ENCODE measurements at regions not wholly inside any gene's neighbourhood (a gene's known extent, or its start where the extent isn't known, plus 50 kb on each side); places are given as distances from the start of the nearest gene placed in this dataset.

GRCh38 chr18:54712758-54713157 lies 115.5 kb upstream of the RAB27B start:
- H3K27me3 ChIP-seq = no peaks in the 10 kb centered on the region
- no peak overlapping the region for H3K27ac ChIP-seq
- no peak overlapping the region for H3K4me3 ChIP-seq
- H3K4me1 ChIP-seq = no peaks in the 10 kb centered on the region
- 84% methylated on average over 8 of the region's 8 CpGs for WGBS (ENCODE audit: insufficient coverage, low coverage, low lambda C conversion rate, missing lambda C conversion rate)
- H3K36me3 ChIP-seq = no peaks in the 10 kb centered on the region
- no peaks in the 10 kb centered on the region for H3K9me3 ChIP-seq
- intact Hi-C loops (cut with DNase I) = no loop called here
- no peak for DNase-seq
- ATAC-seq = no peak
- no peak for TF ChIP-seq POLR2A (IDR thresholded peaks at IDR 0.05)
- TF ChIP-seq, protein P1, sequence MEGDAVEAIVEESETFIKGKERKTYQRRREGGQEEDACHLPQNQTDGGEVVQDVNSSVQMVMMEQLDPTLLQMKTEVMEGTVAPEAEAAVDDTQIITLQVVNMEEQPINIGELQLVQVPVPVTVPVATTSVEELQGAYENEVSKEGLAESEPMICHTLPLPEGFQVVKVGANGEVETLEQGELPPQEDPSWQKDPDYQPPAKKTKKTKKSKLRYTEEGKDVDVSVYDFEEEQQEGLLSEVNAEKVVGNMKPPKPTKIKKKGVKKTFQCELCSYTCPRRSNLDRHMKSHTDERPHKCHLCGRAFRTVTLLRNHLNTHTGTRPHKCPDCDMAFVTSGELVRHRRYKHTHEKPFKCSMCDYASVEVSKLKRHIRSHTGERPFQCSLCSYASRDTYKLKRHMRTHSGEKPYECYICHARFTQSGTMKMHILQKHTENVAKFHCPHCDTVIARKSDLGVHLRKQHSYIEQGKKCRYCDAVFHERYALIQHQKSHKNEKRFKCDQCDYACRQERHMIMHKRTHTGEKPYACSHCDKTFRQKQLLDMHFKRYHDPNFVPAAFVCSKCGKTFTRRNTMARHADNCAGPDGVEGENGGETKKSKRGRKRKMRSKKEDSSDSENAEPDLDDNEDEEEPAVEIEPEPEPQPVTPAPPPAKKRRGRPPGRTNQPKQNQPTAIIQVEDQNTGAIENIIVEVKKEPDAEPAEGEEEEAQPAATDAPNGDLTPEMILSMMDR (IDR thresholded peaks at IDR 0.05) = no peak

- no peak for ATAC-seq
- no peak for DNase-seq
- H3K27me3 ChIP-seq = no peaks in the 10 kb centered on the region
Observed at GRCh38 chr18:54713386-54713785, 114.9 kb upstream of the RAB27B start.

DNA sequence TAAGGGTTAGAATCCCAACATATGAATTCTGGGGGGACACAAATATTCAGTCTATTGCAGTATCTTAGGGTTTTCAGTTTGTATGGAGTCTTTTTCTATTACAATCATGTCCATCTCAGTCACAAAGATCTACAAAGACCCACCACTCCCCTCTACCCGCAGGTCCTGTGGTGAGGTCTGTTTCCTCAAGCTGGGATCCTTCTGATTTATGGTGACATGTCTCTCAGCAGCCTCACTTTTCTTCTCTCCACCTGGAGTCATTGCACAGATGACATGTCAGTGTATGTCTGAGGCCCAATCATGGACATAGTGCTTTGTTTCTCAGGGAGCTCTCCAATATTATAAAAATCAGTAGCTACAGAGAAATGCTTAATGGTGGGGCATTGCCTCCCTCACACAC lies 113.4 kb upstream of the RAB27B start:
- Histone ChIP-seq H3K27me3 (no peaks in the 10 kb centered on the region), H3K9me3 (no peaks in the 10 kb centered on the region), H3K36me3 (no peaks in the 10 kb centered on the region), H3K4me3 (no peak overlapping the region), H3K4me1 (no peaks in the 10 kb centered on the region), H3K27ac (no peak overlapping the region)
- DNase-seq (no peak), ATAC-seq (no peak)
- intact Hi-C loops (cut with DNase I) = no loop called here
- TF ChIP-seq, protein P1 (IDR thresholded peaks at IDR 0.05) = no peak
- no peak for TF ChIP-seq POLR2A (IDR thresholded peaks at IDR 0.05)
- WGBS (ENCODE audit: insufficient coverage, low coverage, low lambda C conversion rate, missing lambda C conversion rate) = 50% methylated on average over 1 of the region's 1 CpG

More at GRCh38 chr18:54713386-54713785, 114.9 kb upstream of the RAB27B start:
- Histone ChIP-seq H3K4me3 (no peak overlapping the region), H3K27ac (no peak overlapping the region), H3K9me3 (no peaks in the 10 kb centered on the region), H3K36me3 (no peaks in the 10 kb centered on the region), H3K4me1 (no peaks in the 10 kb centered on the region)
- intact Hi-C loops (cut with DNase I) = no loop called here
- no peak for TF ChIP-seq POLR2A (IDR thresholded peaks at IDR 0.05)
- TF ChIP-seq, protein P1 (IDR thresholded peaks at IDR 0.05) = no peak
- 68% methylated on average over 4 of the region's 4 CpGs for WGBS (ENCODE audit: insufficient coverage, low coverage, low lambda C conversion rate, missing lambda C conversion rate)

DNA sequence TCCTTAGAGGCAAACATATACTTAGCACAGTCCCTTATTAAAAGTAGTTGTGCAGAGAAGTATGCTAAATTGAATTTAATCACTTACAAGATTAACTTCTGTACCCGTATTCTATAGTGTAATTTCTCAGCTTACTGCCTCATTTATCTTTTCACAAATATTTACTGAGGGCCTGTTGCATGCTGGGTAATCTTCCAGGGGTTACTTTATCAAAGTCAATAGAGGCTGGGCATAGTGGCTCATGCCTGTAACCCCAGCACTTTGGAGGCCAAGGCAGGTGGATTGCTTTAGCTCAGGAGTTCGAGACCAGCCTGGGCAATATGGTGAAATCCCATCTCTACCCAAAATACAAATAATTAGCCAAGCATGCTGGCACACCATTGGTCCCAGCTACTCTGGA lies 111.7 kb upstream of the RAB27B start:
- Histone ChIP-seq H3K4me1 (no peaks in the 10 kb centered on the region), H3K36me3 (no peaks in the 10 kb centered on the region), H3K27ac (no peak overlapping the region), H3K9me3 (no peaks in the 10 kb centered on the region), H3K4me3 (no peak overlapping the region), H3K27me3 (no peaks in the 10 kb centered on the region)
- no peak for DNase-seq
- intact Hi-C loops (cut with DNase I) = no loop called here
- 70% methylated on average over 2 of the region's 2 CpGs for WGBS (ENCODE audit: insufficient coverage, low coverage, low lambda C conversion rate, missing lambda C conversion rate)
- ATAC-seq = no peak
- TF ChIP-seq POLR2A (IDR thresholded peaks at IDR 0.05) = no peak
- TF ChIP-seq, protein P1 (IDR thresholded peaks at IDR 0.05) = no peak
